ENCODE measurements at regions not wholly inside any gene's neighbourhood (a gene's known extent, or its start where the extent isn't known, plus 50 kb on each side); places are given as distances from the start of the nearest gene placed in this dataset.

DNA sequence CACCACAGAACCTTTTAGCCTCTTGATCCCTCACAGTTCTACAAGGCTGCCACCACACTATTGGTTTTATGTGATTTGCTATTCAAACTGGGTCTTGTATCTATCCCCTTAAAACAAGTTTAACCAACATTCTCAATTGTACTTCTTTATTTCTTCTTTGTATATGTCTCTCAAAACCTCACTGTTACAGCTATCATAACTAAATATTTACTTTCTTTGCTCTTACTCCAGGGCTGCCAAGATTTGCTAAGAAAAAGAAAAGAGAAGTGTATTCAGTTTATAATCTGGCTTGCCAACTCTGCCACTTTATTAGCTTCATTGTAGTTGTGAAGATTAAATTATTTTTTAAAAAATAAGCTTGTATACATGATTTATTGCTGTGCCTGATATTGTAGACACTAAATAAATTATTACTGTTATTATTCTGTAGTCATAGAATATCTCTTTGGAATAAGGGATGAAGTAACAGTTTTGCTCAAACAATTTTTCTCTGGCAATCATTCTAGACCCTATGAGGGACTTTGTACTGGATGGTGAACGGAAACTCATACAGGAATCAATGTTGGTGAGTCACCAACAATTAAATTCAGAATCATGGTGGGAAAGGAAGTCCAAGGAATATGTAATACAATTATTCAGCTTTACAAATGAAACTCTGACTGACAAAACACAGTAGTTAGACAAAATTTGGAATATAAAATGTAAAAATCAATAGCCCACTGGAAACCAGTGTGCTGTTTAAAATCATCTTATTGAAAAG, 127.1 kb upstream of the DCAF8L1 start (continued):
- TF ChIP-seq NR1H2 (CRISPR knock-in tag; IDR thresholded peaks at IDR 0.05; ENCODE audit: borderline replicate concordance, low read depth) (no peak), ZNF670 (CRISPR knock-in tag; IDR thresholded peaks at IDR 0.05; ENCODE audit: borderline replicate concordance) (no peak), ZNF160 (CRISPR knock-in tag; IDR thresholded peaks at IDR 0.05) (no peak), SMAD1 (CRISPR knock-in tag; IDR thresholded peaks at IDR 0.05; ENCODE audit: borderline replicate concordance, low read depth) (no peak), HMG20B (CRISPR knock-in tag; conservative IDR thresholded peaks at IDR 0.05) (no peak), TAF15 (IDR thresholded peaks at IDR 0.05; ENCODE audit: low read depth, low read length, poor library complexity, severe bottlenecking) (no peak), ZNF777 (CRISPR knock-in tag; IDR thresholded peaks at IDR 0.05) (no peak), ZNF274 (CRISPR knock-in tag; IDR thresholded peaks at IDR 0.05) (no peak)
- TF ChIP-seq, protein P1, sequence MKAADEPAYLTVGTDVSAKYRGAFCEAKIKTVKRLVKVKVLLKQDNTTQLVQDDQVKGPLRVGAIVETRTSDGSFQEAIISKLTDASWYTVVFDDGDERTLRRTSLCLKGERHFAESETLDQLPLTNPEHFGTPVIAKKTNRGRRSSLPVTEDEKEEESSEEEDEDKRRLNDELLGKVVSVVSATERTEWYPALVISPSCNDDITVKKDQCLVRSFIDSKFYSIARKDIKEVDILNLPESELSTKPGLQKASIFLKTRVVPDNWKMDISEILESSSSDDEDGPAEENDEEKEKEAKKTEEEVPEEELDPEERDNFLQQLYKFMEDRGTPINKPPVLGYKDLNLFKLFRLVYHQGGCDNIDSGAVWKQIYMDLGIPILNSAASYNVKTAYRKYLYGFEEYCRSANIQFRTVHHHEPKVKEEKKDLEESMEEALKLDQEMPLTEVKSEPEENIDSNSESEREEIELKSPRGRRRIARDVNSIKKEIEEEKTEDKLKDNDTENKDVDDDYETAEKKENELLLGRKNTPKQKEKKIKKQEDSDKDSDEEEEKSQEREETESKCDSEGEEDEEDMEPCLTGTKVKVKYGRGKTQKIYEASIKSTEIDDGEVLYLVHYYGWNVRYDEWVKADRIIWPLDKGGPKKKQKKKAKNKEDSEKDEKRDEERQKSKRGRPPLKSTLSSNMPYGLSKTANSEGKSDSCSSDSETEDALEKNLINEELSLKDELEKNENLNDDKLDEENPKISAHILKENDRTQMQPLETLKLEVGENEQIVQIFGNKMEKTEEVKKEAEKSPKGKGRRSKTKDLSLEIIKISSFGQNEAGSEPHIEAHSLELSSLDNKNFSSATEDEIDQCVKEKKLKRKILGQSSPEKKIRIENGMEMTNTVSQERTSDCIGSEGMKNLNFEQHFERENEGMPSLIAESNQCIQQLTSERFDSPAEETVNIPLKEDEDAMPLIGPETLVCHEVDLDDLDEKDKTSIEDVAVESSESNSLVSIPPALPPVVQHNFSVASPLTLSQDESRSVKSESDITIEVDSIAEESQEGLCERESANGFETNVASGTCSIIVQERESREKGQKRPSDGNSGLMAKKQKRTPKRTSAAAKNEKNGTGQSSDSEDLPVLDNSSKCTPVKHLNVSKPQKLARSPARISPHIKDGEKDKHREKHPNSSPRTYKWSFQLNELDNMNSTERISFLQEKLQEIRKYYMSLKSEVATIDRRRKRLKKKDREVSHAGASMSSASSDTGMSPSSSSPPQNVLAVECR (CRISPR knock-in tag; IDR thresholded peaks at IDR 0.05; ENCODE audit: borderline replicate concordance) = no peak
- TF ChIP-seq, protein P2, sequence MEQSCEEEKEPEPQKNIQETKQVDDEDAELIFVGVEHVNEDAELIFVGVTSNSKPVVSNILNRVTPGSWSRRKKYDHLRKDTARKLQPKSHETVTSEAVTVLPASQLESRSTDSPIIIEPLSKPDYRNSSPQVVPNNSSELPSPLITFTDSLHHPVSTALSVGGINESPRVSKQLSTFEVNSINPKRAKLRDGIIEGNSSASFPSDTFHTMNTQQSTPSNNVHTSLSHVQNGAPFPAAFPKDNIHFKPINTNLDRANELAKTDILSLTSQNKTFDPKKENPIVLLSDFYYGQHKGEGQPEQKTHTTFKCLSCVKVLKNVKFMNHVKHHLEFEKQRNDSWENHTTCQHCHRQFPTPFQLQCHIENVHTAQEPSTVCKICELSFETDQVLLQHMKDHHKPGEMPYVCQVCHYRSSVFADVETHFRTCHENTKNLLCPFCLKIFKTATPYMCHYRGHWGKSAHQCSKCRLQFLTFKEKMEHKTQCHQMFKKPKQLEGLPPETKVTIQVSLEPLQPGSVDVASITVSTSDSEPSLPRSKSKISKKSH (CRISPR knock-in tag; IDR thresholded peaks at IDR 0.05; ENCODE audit: borderline replicate concordance) = no peak
- TF ChIP-seq, protein P3, sequence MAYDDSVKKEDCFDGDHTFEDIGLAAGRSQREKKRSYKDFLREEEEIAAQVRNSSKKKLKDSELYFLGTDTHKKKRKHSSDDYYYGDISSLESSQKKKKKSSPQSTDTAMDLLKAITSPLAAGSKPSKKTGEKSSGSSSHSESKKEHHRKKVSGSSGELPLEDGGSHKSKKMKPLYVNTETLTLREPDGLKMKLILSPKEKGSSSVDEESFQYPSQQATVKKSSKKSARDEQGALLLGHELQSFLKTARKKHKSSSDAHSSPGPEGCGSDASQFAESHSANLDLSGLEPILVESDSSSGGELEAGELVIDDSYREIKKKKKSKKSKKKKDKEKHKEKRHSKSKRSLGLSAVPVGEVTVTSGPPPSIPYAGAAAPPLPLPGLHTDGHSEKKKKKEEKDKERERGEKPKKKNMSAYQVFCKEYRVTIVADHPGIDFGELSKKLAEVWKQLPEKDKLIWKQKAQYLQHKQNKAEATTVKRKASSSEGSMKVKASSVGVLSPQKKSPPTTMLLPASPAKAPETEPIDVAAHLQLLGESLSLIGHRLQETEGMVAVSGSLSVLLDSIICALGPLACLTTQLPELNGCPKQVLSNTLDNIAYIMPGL (CRISPR knock-in tag; IDR thresholded peaks at IDR 0.05; ENCODE audit: borderline replicate concordance in 1 of 2, low read depth in 1 of 2) = no peak
- TF ChIP-seq, protein P4, sequence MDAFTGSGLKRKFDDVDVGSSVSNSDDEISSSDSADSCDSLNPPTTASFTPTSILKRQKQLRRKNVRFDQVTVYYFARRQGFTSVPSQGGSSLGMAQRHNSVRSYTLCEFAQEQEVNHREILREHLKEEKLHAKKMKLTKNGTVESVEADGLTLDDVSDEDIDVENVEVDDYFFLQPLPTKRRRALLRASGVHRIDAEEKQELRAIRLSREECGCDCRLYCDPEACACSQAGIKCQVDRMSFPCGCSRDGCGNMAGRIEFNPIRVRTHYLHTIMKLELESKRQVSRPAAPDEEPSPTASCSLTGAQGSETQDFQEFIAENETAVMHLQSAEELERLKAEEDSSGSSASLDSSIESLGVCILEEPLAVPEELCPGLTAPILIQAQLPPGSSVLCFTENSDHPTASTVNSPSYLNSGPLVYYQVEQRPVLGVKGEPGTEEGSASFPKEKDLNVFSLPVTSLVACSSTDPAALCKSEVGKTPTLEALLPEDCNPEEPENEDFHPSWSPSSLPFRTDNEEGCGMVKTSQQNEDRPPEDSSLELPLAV (CRISPR knock-in tag; conservative IDR thresholded peaks at IDR 0.05; ENCODE audit: low read depth) = no peak
